Epithelial cell of esophagus (primary cell): ENCODE measurements at regions not wholly inside any gene's neighbourhood (a gene's known extent, or its start where the extent isn't known, plus 50 kb on each side); places are given as distances from the start of the nearest gene placed in this dataset.

Source experiments
- DNase-seq: peaks from one replicate; pipeline ENCODE4 v3.0.0; 2010; ENCODE audit warnings: low read depth
- H3K4me3 ChIP-seq: 2 replicates; pipeline ENCODE4 v1.5.1; 2011; ENCODE audit warnings: mild to moderate bottlenecking, low read length, control low read depth
- CTCF ChIP-seq: IDR thresholded peaks from 2 replicates; pipeline ENCODE4 v1.5.1; 2011; ENCODE audit warnings: low read depth, mild to moderate bottlenecking, low read length, control low read depth, inconsistent platforms; ENCODE audit not compliant: insufficient read depth; ENCODE audit errors: missing control alignments

GRCh38 chr5:8060235-8060952 lies 191.4 kb downstream of the MTRR start:
- no peak for TF ChIP-seq CTCF
- H3K4me3 ChIP-seq = no peak overlapping the region
- DNase-seq = no peak

GRCh38 chr5:8060953-8061429 lies 192.0 kb downstream of the MTRR start:
- TF ChIP-seq CTCF = no peak
- DNase-seq = no peak
- no peak overlapping the region for H3K4me3 ChIP-seq

GRCh38 chr5:8062521-8062920 lies 193.6 kb downstream of the MTRR start:
- no peak for TF ChIP-seq CTCF
- no peak overlapping the region for H3K4me3 ChIP-seq
- no peak for DNase-seq

- no peak for TF ChIP-seq CTCF
- no peak overlapping the region for H3K4me3 ChIP-seq
- no peak for DNase-seq
These were observed 199.1 kb downstream of the MTRR start for GRCh38 chr5:8068078-8068477.

GRCh38 chr5:8070138-8070537 lies 201.2 kb downstream of the MTRR start:
- no peak for DNase-seq
- TF ChIP-seq CTCF = no peak
- H3K4me3 ChIP-seq = no peak overlapping the region

GRCh38 chr5:8079056-8079455 lies 210.1 kb downstream of the MTRR start:
- H3K4me3 ChIP-seq = no peak overlapping the region
- no peak for DNase-seq
- no peak for TF ChIP-seq CTCF

- DNase-seq = no peak
- TF ChIP-seq CTCF = no peak
These were observed 212.2 kb downstream of the MTRR start for GRCh38 chr5:8081179-8081578.

More at GRCh38 chr5:8081179-8081578, 212.2 kb downstream of the MTRR start:
- no peak overlapping the region for H3K4me3 ChIP-seq
